ENCODE measurements at regions not wholly inside any gene's neighbourhood (a gene's known extent, or its start where the extent isn't known, plus 50 kb on each side); places are given as distances from the start of the nearest gene placed in this dataset.

DNA sequence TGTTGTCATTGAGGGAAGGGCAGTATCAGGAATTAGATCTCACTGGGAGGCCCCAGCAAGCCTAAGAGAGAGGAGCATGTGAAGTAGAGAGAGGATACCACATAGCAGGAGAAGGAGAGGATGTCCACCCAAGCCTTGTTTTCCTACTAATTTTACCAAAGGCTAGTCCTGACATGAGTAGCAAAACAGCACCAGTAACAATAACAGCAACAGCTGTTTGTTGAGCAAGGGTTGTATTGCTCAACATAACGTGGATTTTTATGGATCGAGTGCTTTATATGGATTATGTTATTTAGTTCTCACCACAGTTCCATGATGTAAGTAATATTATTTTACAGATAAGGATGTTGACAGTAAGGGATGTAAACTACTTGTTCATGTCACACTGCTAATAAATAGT is 135.2 kb upstream of the DLX6 start:
- Histone ChIP-seq H3K36me3 (ENCODE audit: control insufficient read depth in 1 of 2, insufficient read depth in 2 of 2, low read length in 2 of 2) (no peaks in the 10 kb centered on the region), H3K27me3 (ENCODE audit: insufficient read depth, low read length) (peaks cover 43% of the 10 kb centered on the region), H3K4me2 (ENCODE audit: low read length) (no peak overlapping the region), H2AFZ (ENCODE audit: low read depth, low read length, poor library complexity, severe bottlenecking) (no peak overlapping the region), H3K4me3 (replicated peaks in 1 of 2; ENCODE audit: low read depth in 1 of 2, low read length in 2 of 2) (no peak overlapping the region), H3K9me2 (ENCODE audit: insufficient read depth) (no peaks in the 10 kb centered on the region), H3K9ac (ENCODE audit: low read length) (no peak overlapping the region), H3K79me2 (ENCODE audit: insufficient read depth, low read length) (no peaks in the 10 kb centered on the region), H3K4me1 (ENCODE audit: control insufficient read depth in 1 of 2, insufficient read depth in 2 of 2, low read length in 2 of 2) (no peaks in the 10 kb centered on the region), H3K9me3 (ENCODE audit: control insufficient read depth in 1 of 2, insufficient read depth in 1 of 2, low read depth in 1 of 2, low read length in 2 of 2) (no peaks in the 10 kb centered on the region), H3K27ac (ENCODE audit: low read depth, low read length) (no peak overlapping the region), H4K20me1 (ENCODE audit: insufficient read depth) (no peaks in the 10 kb centered on the region)
- ChIA-PET POLR2A (no interaction called here), CTCF (no interaction called here), RAD21 (ENCODE audit: low non-redundant PET in 1 of 2, low total read pairs in 2 of 2, uncharacterized antibody in 2 of 2, unreplicated experiment in 2 of 2) (no interaction called here)
- intact Hi-C loops (cut with micrococcal nuclease): no loop called here
- TF ChIP-seq EGR1 (IDR thresholded peaks at IDR 0.05; ENCODE audit: low read depth) (no peak), ZNF274 (IDR thresholded peaks at IDR 0.05; ENCODE audit: low read depth, low read length) (no peak), JUND (IDR thresholded peaks at IDR 0.05) (no peak), FOSL1 (IDR thresholded peaks at IDR 0.05; ENCODE audit: low read depth) (no peak), POLR2A (IDR thresholded peaks at IDR 0.05; ENCODE audit: borderline replicate concordance, extremely low read depth, insufficient read depth, insufficient read length) (no peak), ELF1 (IDR thresholded peaks at IDR 0.05; ENCODE audit: borderline replicate concordance, low read depth) (no peak), TCF7L2 (IDR thresholded peaks at IDR 0.05; ENCODE audit: borderline replicate concordance, extremely low read depth, insufficient read depth, insufficient read length) (no peak)
- TF ChIP-seq, protein P1, sequence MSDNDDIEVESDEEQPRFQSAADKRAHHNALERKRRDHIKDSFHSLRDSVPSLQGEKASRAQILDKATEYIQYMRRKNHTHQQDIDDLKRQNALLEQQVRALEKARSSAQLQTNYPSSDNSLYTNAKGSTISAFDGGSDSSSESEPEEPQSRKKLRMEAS (IDR thresholded peaks at IDR 0.05): no peak
- TF ChIP-seq, protein P2, sequence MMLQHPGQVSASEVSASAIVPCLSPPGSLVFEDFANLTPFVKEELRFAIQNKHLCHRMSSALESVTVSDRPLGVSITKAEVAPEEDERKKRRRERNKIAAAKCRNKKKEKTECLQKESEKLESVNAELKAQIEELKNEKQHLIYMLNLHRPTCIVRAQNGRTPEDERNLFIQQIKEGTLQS (IDR thresholded peaks at IDR 0.05): no peak
- no TSS peak for BruUV-seq (replicated peaks)
- DNase-seq (ENCODE audit: low read depth, low spot score) (no peak), ATAC-seq (no peak)

DNA sequence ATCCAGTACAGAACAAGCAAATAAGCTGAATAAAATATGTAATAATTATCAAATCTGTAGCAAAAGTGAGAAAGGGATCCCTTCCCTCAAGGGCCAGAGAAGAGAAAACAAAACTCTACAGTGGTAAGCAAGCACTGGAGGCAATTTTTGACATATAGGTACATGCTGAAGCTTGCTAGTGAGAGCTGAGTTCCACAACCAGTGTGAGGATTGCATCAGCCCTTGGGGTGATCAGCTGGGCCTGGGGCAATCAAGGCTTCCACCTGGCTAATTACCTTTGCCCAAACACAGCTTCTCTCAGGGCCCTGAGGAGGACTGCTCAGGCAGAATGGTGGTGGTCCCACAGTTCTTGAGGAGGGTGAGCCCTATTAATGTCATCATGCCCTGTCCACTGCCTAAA is 134.4 kb upstream of the DLX6 start:
- Histone ChIP-seq H3K4me3 (replicated peaks in 1 of 2; ENCODE audit: low read depth in 1 of 2, low read length in 2 of 2) (no peak overlapping the region), H2AFZ (ENCODE audit: low read depth, low read length, poor library complexity, severe bottlenecking) (no peak overlapping the region), H3K27me3 (ENCODE audit: insufficient read depth, low read length) (peaks cover 39% of the 10 kb centered on the region), H3K4me1 (ENCODE audit: control insufficient read depth in 1 of 2, insufficient read depth in 2 of 2, low read length in 2 of 2) (no peaks in the 10 kb centered on the region), H3K4me2 (ENCODE audit: low read length) (no peak overlapping the region), H3K79me2 (ENCODE audit: insufficient read depth, low read length) (no peaks in the 10 kb centered on the region), H3K9ac (ENCODE audit: low read length) (no peak overlapping the region), H4K20me1 (ENCODE audit: insufficient read depth) (no peaks in the 10 kb centered on the region), H3K36me3 (ENCODE audit: control insufficient read depth in 1 of 2, insufficient read depth in 2 of 2, low read length in 2 of 2) (no peaks in the 10 kb centered on the region), H3K9me2 (ENCODE audit: insufficient read depth) (no peaks in the 10 kb centered on the region), H3K9me3 (ENCODE audit: control insufficient read depth in 1 of 2, insufficient read depth in 1 of 2, low read depth in 1 of 2, low read length in 2 of 2) (no peaks in the 10 kb centered on the region), H3K27ac (ENCODE audit: low read depth, low read length) (no peak overlapping the region)
- DNase-seq (ENCODE audit: low read depth, low spot score) (no peak), ATAC-seq (no peak)
- RAD21 ChIA-PET (ENCODE audit: low non-redundant PET in 1 of 2, low total read pairs in 2 of 2, uncharacterized antibody in 2 of 2, unreplicated experiment in 2 of 2): no interaction called here
- intact Hi-C loops (cut with micrococcal nuclease): no loop called here
- CTCF ChIA-PET: no interaction called here
- POLR2A ChIA-PET: no interaction called here
- TF ChIP-seq EZH2 (IDR thresholded peaks at IDR 0.05) (no peak), FOSL1 (IDR thresholded peaks at IDR 0.05; ENCODE audit: low read depth) (no peak), CBX3 (IDR thresholded peaks at IDR 0.05; ENCODE audit: low read depth) (no peak), SIN3A (IDR thresholded peaks at IDR 0.05; ENCODE audit: low read depth) (no peak), TCF7L2 (IDR thresholded peaks at IDR 0.05; ENCODE audit: borderline replicate concordance, extremely low read depth, insufficient read depth, insufficient read length) (no peak), JUND (IDR thresholded peaks at IDR 0.05) (no peak), SP1 (IDR thresholded peaks at IDR 0.05; ENCODE audit: low read depth) (no peak), ZNF274 (IDR thresholded peaks at IDR 0.05; ENCODE audit: low read depth, low read length) (no peak), ZFX (IDR thresholded peaks at IDR 0.05) (no peak), EGR1 (IDR thresholded peaks at IDR 0.05; ENCODE audit: low read depth) (no peak)
- TF ChIP-seq, protein P1 (IDR thresholded peaks at IDR 0.05): no peak
- TF ChIP-seq, protein P2 (IDR thresholded peaks at IDR 0.05): no peak
- TF ChIP-seq, protein P3, sequence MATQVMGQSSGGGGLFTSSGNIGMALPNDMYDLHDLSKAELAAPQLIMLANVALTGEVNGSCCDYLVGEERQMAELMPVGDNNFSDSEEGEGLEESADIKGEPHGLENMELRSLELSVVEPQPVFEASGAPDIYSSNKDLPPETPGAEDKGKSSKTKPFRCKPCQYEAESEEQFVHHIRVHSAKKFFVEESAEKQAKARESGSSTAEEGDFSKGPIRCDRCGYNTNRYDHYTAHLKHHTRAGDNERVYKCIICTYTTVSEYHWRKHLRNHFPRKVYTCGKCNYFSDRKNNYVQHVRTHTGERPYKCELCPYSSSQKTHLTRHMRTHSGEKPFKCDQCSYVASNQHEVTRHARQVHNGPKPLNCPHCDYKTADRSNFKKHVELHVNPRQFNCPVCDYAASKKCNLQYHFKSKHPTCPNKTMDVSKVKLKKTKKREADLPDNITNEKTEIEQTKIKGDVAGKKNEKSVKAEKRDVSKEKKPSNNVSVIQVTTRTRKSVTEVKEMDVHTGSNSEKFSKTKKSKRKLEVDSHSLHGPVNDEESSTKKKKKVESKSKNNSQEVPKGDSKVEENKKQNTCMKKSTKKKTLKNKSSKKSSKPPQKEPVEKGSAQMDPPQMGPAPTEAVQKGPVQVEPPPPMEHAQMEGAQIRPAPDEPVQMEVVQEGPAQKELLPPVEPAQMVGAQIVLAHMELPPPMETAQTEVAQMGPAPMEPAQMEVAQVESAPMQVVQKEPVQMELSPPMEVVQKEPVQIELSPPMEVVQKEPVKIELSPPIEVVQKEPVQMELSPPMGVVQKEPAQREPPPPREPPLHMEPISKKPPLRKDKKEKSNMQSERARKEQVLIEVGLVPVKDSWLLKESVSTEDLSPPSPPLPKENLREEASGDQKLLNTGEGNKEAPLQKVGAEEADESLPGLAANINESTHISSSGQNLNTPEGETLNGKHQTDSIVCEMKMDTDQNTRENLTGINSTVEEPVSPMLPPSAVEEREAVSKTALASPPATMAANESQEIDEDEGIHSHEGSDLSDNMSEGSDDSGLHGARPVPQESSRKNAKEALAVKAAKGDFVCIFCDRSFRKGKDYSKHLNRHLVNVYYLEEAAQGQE (IDR thresholded peaks at IDR 0.05; ENCODE audit: low read depth): no peak
- BruUV-seq (replicated peaks): no TSS peak
